ENCODE measurements at regions not wholly inside any gene's neighbourhood (a gene's known extent, or its start where the extent isn't known, plus 50 kb on each side); places are given as distances from the start of the nearest gene placed in this dataset.

DNA sequence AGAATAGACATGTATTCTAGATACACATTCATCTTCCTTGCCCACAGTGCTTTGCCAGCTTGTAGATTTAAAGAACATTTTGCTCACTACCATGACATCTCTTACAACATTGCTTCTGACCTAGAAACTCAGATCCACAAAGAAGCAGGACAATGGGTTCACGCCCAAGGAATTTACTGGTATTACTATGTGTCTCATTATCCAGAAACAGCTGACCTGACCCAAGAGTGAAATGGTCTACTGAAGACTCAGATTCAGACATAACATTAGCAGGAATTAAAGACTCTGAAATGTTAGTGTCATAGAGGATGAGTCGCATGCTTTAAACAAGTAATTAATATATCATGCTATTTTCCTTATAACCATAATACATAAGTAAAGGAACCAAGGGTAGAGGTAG lies 731.4 kb downstream of the GALC start:
- no peak for DNase-seq (ENCODE audit: low spot score)
- ATAC-seq = no peak
- Histone ChIP-seq H3K36me3 (ENCODE audit: insufficient read depth) (no peaks in the 10 kb centered on the region), H3K4me3 (no peak overlapping the region), H3K79me2 (replicated peaks; ENCODE audit: insufficient read depth) (no peaks in the 10 kb centered on the region), H3K4me1 (ENCODE audit: insufficient read depth) (peaks cover 12% of the 10 kb centered on the region), H3K27ac (ENCODE audit: low read depth) (no peak overlapping the region), H3K27me3 (ENCODE audit: insufficient read depth) (no peaks in the 10 kb centered on the region), H3F3A (replicated peaks; ENCODE audit: low read depth) (no peaks in the 10 kb centered on the region), H2AFZ (no peak overlapping the region), H3K4me2 (no peak overlapping the region), H4K20me1 (replicated peaks; ENCODE audit: insufficient read depth) (no peaks in the 10 kb centered on the region), H3K9me2 (ENCODE audit: insufficient read depth) (peaks cover 13% of the 10 kb centered on the region; the same call in 1 of the 2 replicates)
- Mint-ChIP-seq H3K4me1 (peaks cover 19% of the 10 kb centered on the region), H3K27ac (no peak overlapping the region), H3K27me3 (ENCODE audit: insufficient read depth, low read depth, poor library complexity) (no peaks in the 10 kb centered on the region), H3K9me3 (peaks cover 16% of the 10 kb centered on the region), H3K4me3 (no peak overlapping the region), H3K36me3 (ENCODE audit: low read depth) (peaks cover 16% of the 10 kb centered on the region; the same call in 2 of the 3 replicates)
- TF ChIP-seq NANOG (IDR thresholded peaks at IDR 0.05; ENCODE audit: borderline replicate concordance) = no peak
- TF ChIP-seq, protein P1, sequence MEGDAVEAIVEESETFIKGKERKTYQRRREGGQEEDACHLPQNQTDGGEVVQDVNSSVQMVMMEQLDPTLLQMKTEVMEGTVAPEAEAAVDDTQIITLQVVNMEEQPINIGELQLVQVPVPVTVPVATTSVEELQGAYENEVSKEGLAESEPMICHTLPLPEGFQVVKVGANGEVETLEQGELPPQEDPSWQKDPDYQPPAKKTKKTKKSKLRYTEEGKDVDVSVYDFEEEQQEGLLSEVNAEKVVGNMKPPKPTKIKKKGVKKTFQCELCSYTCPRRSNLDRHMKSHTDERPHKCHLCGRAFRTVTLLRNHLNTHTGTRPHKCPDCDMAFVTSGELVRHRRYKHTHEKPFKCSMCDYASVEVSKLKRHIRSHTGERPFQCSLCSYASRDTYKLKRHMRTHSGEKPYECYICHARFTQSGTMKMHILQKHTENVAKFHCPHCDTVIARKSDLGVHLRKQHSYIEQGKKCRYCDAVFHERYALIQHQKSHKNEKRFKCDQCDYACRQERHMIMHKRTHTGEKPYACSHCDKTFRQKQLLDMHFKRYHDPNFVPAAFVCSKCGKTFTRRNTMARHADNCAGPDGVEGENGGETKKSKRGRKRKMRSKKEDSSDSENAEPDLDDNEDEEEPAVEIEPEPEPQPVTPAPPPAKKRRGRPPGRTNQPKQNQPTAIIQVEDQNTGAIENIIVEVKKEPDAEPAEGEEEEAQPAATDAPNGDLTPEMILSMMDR (conservative IDR thresholded peaks at IDR 0.05; ENCODE audit: low read depth in 2 of 2) = no peak
- TF ChIP-seq EZH2phosphoT487 (IDR thresholded peaks at IDR 0.05; ENCODE audit: unreplicated experiment) = no peak
- TF ChIP-seq, protein P2, sequence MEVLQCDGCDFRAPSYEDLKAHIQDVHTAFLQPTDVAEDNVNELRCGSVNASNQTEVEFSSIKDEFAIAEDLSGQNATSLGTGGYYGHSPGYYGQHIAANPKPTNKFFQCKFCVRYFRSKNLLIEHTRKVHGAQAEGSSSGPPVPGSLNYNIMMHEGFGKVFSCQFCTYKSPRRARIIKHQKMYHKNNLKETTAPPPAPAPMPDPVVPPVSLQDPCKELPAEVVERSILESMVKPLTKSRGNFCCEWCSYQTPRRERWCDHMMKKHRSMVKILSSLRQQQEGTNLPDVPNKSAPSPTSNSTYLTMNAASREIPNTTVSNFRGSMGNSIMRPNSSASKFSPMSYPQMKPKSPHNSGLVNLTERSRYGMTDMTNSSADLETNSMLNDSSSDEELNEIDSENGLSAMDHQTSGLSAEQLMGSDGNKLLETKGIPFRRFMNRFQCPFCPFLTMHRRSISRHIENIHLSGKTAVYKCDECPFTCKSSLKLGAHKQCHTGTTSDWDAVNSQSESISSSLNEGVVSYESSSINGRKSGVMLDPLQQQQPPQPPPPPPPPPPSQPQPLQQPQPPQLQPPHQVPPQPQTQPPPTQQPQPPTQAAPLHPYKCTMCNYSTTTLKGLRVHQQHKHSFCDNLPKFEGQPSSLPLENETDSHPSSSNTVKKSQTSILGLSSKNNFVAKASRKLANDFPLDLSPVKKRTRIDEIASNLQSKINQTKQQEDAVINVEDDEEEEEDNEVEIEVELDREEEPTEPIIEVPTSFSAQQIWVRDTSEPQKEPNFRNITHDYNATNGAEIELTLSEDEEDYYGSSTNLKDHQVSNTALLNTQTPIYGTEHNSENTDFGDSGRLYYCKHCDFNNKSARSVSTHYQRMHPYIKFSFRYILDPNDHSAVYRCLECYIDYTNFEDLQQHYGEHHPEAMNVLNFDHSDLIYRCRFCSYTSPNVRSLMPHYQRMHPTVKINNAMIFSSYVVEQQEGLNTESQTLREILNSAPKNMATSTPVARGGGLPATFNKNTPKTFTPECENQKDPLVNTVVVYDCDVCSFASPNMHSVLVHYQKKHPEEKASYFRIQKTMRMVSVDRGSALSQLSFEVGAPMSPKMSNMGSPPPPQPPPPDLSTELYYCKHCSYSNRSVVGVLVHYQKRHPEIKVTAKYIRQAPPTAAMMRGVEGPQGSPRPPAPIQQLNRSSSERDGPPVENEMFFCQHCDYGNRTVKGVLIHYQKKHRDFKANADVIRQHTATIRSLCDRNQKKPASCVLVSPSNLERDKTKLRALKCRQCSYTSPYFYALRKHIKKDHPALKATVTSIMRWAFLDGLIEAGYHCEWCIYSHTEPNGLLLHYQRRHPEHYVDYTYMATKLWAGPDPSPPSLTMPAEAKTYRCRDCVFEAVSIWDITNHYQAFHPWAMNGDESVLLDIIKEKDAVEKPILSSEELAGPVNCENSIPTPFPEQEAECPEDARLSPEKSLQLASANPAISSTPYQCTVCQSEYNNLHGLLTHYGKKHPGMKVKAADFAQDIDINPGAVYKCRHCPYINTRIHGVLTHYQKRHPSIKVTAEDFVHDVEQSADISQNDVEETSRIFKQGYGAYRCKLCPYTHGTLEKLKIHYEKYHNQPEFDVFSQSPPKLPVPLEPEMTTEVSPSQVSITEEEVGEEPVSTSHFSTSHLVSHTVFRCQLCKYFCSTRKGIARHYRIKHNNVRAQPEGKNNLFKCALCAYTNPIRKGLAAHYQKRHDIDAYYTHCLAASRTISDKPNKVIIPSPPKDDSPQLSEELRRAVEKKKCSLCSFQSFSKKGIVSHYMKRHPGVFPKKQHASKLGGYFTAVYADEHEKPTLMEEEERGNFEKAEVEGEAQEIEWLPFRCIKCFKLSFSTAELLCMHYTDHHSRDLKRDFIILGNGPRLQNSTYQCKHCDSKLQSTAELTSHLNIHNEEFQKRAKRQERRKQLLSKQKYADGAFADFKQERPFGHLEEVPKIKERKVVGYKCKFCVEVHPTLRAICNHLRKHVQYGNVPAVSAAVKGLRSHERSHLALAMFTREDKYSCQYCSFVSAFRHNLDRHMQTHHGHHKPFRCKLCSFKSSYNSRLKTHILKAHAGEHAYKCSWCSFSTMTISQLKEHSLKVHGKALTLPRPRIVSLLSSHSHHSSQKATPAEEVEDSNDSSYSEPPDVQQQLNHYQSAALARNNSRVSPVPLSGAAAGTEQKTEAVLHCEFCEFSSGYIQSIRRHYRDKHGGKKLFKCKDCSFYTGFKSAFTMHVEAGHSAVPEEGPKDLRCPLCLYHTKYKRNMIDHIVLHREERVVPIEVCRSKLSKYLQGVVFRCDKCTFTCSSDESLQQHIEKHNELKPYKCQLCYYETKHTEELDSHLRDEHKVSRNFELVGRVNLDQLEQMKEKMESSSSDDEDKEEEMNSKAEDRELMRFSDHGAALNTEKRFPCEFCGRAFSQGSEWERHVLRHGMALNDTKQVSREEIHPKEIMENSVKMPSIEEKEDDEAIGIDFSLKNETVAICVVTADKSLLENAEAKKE (CRISPR knock-in tag; IDR thresholded peaks at IDR 0.05) = no peak
- TF ChIP-seq ZNF331 (CRISPR knock-in tag; IDR thresholded peaks at IDR 0.05; ENCODE audit: low read depth) = no peak
- TF ChIP-seq CREB1 (CRISPR knock-in tag; IDR thresholded peaks at IDR 0.05; ENCODE audit: low read depth) = no peak
- no peak for TF ChIP-seq ZNF114 (CRISPR knock-in tag; IDR thresholded peaks at IDR 0.05)
- no peak for TF ChIP-seq STAT1 (IDR thresholded peaks at IDR 0.05; ENCODE audit: unreplicated experiment)
- TF ChIP-seq POLR2AphosphoS5 (IDR thresholded peaks at IDR 0.05; ENCODE audit: low read depth) = no peak
- TF ChIP-seq JUNB (IDR thresholded peaks at IDR 0.05; ENCODE audit: unreplicated experiment) = no peak

Measured in GM23338 (cell line).